KG1 (cell line): ENCODE measurements at regions not wholly inside any gene's neighbourhood (a gene's known extent, or its start where the extent isn't known, plus 50 kb on each side); places are given as distances from the start of the nearest gene placed in this dataset.

Experiments used
- DNase-seq: peaks from one replicate; lab custom pipeline; 2025; lab: John Stamatoyannopoulos, UW

DNA sequence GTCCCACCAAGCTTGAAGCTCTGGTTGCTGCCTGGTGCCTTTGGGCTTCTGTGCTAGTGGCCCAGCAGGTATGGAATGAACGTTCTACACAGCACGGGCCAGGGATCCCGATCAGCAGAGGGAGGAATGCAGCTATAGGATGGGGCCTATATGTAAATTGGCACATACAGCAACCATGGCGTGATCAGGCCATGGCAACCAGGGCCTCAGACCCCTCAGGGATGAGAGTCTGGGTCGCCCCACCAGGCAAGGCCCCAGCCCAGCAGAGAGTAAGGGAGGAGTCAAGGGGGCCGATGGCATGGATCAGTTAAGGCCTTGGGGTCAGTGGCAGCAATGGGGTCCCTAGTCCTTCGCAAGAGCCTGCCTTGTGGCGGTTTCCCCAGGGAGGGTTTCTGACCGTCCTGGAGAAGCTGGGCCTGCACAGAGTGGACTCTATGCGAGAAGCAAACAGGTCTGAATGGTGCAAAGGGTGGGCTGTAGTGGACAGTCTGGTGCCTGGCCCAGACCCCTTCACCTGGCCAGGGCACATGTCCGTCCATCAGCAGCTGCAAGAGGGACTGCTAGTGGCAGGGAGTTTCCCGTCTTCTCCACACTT, 98.2 kb upstream of the SLC22A11 start:
- no peak for DNase-seq

DNA sequence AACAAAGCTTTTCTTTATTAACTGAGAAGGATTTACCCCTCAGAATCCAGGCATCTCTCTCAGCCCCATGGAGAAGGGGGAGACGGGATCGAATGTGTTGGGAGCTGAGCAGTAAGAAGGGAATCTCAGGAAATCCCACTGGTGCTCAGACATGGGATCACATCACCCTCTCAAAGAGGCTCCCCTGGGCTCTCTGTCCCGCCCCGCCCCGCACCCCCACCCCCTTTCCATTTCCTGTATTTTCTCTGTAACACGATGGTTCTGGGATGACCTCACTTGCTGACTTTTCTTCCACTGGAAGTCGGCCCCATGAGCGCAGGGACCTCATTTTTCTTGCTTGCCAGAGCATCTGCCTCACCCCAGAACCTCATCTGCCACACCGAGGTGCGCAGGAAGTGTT, 96.7 kb upstream of the SLC22A11 start:
- no peak for DNase-seq

DNA sequence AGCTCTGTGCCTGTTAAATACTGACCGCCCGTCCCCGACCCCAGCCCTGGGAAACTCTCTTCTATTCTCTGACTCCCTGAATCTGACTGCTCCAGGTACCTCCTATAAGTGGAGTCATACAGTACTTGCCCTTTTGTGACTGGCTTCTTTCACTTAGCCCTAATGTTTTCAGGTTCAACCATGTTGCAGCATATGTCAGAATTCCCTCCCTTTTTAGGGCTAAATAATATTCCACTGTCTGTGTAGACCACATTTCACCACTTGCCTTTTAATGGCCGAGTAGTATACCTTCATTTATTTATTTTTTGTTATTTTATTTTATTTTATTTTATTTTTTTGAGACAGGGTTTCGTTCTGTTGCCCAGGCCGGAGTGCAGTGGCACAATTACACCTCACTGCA, 96.1 kb upstream of the SLC22A11 start:
- no peak for DNase-seq

DNA sequence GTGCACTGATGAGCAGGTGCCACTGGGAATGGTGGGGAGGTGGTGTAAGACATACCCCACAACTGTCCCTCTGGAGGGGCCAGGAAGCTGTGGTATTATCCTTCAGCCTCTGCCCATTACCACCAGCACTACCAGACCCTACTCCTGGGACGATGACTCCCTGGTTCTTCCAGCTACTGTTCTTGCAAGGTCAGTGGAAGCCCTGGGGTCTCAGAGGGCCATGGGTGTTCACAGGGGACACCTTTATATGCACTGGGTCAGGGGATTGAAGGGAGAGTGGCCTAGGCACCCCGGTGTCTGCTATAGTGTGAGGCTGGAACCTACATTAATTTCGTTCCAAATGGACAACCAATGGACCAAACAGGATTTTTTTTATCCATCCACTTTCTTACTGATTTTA, 94.7 kb upstream of the SLC22A11 start:
- no peak for DNase-seq

DNA sequence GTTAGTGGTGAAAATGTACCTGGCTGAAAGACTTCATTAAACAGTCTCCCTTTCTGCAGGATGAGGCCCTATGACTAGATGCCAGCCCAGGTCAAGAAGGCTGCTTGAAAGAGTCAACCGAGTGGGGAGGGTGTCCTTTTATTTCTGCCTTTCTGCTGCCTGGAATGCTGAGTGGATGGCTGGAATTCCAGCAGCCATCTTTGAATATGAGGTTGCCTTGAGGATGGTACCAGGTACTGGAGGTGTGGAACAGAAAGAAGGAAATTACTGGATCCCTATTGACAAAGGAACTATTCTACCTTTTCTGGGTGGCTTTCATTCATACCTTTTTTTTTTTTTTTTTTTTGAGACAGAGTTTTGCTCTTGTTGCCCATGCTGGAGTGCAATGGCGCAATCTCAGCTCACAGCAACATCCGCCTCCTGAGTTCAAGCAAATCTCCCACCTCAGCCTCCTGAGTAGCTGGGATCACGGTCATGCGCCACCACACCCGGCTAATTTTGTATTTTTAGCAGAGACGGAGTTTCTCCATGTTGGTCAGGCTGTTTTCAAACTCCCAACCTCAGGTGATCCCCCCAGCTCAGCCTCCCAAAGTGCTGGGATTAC, 89.5 kb upstream of the SLC22A11 start:
- no peak for DNase-seq

DNA sequence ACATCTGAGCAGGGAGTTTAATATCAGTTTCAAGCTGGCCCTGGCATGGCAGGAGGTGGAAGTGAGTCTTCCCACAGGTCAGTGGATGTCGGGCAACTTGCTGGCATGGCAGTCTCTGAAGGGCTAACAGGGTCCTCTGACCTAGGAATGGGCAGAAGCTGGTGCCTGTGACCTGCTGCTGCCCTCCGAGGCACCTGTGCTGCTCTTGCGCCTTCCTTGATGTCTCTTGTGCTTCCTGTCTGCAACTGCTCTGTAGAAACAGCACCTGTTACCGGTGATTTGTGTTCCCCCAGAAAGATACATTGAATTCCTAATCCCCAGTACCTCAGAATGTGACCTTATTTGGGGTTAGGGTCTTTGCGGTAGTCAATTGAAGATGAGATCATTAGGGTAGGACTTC, 86.5 kb upstream of the SLC22A11 start:
- no peak for DNase-seq

DNA sequence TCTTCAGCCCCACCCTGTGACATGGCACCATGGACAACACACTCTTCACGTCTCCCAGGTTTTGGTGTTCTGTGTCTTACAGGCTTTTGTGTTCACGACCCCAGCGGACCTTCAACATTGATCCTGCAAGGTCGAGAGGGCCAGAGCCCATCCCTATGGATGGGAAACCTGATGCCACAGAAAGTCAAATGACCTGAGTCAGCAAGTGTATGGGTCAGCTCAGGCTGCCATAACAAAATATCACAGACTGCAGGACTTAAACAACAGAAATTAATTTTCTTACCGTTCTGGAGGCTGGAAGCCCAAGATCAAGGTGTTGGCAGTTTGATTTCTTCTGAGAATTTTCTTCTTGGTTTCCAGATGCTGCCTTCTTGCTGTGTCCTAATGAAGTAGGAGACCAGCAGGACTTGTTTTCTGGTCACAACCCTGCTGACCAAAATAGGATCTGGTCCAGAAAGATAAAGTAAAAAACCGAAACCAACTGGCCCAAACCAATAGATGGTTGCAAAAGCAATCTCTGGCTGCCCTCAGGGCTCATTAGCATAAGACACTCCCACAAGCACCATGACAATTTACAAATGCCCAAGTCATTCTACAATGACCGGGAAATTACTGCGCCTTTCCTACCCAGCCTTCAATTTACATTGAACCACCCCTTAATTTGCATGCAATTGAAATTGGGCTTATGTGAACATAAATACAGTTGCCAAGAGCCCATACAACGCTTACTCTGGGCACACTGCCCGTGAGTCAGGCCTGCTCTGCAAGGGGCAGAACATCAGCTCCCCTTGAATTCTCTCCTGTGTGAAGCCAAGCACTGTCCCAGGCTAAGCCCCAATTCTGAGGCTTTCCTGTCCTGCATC, 82.9 kb upstream of the SLC22A11 start:
- DNase-seq, result no peak

DNA sequence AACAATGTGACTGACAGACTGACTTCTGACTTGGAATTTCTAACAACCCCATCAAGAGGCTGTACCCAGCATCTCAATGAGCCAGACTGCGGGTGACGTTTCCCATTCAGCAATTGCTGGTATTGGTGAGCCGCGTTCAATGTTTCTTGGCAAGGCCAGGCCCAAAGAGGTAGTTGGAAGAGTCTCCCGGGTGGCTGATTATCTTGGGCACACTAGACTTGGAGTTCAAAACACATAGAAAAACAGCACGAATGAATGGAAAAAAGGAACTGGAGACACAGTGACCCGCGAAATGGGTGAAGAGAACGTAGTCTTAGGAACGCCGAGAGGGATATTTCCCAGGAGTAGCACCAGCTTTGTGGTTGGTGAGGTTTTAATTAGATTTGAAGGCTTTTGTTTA, 81.1 kb upstream of the SLC22A11 start:
- DNase-seq, result no peak

DNA sequence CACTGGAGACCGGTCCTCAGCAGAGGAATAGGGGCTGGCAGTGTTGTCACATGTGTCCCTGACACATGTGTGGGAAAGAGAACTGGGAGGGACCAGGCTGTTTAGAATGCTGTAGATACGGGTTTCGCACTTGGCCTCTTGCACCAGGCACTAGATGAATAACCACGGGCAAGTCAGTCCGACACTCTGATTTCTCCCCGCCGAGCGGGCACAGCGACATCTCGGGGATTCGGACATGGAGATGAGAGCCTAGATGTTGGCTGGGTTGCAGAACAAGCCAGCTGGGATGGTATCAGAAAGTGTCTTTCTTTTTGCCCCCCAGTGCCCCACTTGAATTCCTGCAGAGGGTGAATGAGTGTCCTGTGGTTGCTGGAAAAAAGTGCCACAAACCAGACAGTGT, 80.6 kb upstream of the SLC22A11 start:
- DNase-seq, result no peak

DNA sequence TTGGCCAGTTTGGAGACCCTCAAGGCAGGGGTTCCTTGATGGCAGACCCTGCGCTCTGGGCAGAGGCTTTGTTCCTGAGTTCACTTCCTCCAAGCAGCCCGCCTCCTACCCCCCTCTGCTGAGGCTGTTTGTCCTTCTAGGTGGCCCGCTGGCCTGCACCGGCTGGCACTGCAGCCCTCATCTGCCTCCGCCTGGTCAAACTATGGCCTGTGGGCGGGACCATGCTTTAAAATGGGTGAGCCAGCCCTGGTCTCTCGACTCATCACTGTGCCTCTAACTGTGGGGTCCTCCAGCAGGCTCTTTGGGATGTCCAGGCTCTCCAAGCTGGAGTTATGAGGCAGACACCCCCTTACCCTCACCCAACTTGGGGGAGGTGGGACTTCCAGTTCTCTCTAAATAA, 78.9 kb upstream of the SLC22A11 start:
- no peak for DNase-seq

DNA sequence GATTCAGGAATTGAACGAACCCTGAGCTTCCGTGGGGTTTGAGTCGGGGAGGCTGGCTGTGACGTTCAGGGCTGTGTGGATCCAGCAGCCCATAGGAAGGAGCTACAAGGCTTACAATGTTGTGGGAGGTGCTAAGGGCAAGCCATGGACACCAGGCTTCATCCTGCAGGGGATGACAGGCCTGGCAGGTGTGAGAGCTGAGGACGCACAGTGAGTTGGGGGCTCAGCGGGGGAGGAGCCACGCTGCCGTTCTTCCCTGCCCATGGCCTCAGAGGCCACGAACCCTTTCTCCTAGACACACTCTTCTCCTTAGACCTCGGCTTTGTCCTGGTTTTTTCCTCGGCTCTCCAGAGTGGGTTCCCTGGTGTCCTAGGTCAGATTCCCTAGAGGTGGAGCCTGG, 78.1 kb upstream of the SLC22A11 start:
- no peak for DNase-seq

DNA sequence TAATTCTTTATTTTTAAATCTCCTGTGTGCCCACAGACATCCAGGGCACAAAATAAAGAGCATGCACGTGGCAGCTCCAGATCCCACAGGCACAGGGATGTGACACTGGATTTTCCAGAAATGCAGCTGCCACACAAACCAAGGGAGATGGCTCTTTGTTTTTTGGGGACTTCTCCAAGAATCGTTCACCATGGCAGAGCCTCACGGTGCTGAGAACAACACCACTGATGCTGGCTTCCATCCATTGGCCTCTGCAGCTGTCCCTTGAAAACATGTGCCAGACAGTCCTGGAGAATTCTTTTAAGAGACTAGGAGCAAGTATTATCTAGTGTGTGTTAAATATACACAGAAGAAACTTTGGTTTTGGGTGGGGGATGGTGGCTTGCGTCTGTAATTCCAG, 73.2 kb upstream of the SLC22A11 start:
- no peak for DNase-seq

DNA sequence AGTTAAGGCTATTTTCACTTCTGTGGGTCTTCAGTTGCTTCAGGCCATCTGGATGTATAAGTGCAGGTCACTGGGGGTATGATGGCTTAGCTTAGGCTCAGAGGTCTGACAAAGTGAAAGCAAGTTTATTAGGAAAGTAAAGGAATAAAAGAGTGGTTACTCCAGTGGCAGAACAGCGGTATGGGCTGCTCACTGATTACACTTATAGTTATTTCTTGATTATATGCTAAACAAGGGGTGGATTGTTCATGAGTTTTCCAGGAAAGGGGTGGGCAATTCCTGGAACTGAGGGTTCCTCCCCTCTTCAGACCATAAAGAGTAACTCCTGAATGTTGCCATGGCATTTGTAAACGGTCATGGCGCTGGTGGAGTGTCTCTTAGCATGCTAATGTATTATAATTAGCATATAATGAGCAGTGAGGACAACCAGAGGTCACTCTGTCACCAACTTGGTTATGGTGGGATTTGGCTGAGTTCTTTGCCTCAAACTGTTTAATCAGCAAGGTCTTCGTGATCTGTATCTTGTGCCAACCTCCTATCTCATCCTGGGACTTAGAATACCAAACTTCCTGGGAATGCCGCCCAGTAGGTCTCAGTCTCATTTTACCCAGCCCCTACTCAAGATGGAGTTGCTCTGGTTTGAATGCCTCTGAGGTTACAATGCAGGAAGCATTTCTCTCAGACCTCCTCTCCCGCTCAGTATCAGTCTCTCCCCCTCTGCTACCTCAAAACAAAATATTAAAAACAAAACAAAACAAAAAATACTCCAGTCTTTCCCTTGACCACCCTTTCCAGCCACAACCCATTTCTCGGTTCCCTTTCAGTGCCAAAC, 71.3 kb upstream of the SLC22A11 start:
- DNase-seq, result no peak

DNA sequence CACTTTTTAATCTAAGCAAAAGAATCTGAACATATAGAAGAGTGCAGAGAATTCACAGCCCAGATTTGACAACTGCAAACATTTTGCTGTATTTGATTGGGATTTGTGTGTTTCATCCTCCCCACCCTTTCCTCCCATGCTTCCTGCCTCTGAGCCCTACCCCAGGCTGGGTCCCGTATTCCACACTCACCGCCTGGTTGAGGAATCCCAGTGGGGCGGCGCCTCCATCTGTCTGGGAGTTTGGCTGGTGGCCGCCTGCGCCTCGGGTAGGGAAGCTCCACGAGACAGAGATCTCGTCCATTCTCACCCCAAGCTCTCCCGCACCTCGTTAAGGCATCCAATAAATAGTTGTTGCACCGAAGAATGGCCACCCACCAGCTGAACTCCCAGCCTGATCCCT, 70.7 kb upstream of the SLC22A11 start:
- no peak for DNase-seq

DNA sequence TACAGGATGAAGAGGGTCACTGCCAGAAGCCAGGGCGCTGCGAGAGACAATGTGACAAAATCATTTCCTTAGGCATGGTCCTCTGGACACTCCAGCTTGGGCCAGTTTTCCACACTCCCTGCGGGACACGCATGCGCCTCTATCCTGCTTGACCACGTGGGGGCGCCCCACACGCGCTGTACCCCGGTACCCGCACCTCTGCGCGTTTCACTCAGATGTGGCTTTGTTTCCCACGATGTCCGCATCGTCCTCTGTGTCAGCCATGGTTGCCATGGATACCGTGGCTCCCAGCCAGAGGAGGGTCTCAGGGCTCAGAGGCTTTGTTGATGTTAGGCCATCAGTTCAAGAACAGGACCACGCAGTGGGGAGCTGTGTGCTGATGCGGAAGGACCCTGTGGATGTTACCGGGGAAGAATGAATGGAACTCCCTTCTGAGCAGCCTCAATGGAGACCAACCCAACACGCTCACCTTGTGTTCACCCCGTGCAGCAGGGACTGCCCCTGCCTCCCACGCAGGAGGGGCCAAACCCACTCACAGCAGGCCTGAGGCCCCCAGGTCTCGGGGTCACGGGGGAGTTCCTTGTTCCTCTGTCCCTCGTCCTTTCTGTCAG, 65.8 kb upstream of the SLC22A11 start:
- peak; percentile 73 for DNase-seq

DNA sequence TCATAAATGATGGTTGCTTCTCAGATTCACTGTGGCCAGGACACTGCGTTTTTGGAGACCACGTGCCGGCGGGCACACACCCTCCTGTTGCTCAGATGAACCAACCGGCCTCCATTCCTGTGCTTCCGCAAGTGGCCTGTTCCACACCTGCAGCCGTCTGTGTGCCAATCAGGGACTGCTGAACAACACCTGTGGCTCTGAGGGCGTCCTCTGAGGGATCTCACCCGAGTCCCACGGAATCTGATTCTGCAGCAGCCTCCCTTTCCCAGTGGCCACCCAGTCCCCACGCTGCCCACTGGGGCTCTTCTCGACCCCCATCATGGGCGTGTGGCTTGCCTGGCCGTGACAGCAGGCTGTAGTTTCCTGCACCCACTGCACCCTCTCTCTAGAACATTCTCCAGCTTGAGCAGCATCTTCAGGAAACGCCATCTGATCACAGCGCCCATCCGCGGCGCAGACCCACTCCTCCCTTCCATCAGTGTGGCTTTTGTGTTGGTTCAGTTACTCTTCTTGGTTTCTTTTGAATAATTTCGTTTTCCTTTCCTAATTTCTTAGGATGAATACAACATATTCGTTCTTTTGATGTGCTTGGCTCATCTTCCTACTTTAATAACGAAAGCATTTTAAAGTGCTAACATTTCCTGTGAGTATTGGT, 65.1 kb upstream of the SLC22A11 start:
- no peak for DNase-seq

DNA sequence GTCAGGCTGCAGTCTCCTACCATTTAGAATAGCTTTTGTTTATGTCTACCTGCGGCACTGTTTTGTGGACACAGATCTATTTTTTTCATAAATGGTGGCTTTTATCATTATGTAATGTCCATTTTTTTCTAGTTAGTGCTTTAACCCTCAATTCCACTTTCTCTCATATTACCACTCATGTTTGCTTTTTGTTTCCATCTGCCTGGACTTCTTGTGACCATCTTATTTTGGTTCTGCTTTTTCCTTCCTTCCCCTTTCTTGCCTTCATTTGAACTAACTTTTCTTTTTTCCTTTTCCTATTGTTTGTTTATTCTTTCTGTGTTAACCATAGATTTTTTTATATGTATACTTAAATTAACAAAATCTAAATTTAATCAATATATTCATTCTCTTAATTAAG, 63.2 kb upstream of the SLC22A11 start:
- DNase-seq, result peak; percentile 67

DNA sequence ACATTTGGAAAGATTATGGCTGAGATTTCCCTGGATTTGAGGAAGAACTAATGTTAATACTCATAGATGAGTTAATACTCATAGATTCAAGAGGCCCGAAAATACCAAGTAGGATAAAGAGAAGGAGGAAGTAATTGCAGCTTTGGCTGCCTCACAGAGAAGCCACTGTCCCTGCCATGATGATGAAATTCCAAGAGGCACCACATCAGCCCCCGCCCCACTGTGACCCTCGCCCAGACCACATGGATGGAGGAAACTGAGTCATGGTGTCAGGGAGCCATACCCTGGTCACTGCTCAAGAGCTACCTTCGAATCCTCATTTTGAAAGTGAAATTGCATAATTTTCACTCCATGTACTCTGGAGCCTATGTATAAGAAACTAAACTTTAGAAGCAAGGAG, 57.6 kb upstream of the SLC22A11 start:
- DNase-seq, result peak; percentile 83

DNA sequence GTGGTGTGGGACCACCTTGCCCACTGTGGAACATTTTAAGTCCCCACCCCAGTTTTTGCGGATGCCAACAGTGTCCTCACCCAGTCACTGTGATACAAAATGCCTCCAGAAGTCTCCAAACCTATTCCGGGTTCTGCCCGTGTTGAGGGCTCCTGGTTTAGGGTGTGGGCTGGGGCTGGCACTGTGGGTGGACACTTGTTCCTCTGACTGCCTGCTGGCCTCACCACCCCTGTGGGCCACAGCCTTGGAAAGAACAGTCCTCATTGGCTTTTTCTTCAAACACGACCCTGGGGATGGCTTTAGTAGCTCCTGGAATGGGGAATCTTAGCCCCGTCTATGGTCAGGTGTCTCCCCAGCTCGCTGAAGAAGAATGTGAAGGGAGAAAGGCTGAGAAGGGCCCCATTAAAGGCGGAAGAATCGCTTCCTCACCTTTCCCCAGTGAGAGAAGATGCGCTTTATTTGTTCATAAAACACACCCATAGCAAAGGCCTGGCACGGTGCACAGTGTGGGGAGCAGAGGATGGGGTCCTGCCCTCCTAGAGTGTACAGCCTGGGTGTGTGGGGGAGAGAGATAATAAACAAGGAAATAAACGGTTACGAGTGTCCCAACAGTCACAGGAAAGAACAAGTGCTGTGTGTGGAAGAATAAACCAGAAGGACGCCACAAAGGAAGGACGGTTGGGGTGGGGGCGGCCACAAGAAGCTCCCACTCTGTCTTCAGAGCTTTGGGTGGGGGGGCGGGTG, 56.3 kb upstream of the SLC22A11 start:
- DNase-seq, result peak; percentile 95

DNA sequence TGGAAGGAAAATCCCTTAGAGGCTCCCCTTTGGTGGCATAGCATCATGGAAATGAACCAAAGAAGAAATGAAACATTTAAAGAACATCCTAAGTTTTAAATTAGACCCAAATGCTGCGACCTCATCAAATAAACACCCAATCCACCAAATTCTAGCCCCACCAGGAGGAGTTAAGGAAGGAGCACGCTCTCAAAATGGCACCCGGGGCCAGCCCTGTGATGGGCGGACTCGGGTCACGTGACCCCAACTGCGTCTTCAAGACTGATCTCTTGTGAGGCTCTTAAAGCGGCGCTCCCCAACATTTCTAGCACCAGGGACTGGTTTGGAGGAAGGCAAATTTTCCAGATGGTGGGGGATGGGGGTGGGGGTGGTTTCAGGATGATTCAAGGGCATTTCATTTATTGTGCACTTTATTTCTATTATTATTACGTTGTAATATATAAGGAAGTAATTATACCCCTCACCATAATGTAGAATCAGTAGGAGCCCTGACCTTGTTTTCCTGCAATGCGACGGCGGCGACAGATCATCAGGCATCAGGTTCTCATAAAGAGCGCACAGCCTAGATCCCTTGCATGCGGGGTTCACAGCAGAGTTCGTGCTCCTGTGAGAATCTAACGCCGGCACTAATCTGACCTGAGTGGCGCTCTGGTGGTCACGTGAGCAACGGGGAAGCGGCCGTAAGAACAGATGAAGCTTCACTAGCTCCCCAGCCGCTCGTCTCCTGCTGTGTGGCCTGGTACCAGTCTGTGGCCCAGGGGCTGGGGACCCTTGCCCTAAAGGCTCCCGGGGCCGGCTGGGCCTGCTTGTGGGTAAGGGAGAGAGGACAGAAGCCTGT, 55.3 kb upstream of the SLC22A11 start:
- DNase-seq, result peak; percentile 85
